GM12878 (cell line): ENCODE measurements at regions not wholly inside any gene's neighbourhood (a gene's known extent, or its start where the extent isn't known, plus 50 kb on each side); places are given as distances from the start of the nearest gene placed in this dataset.
"Not testable (repeated sequence)": the region's sequence is repeated elsewhere in the genome, so short reads cannot be mapped to it uniquely, and the experiment has no call there.

Source experiments
- ATAC-seq: fragments of 200-7000 bp; cut with Tn5 transposase; 3 replicates; pipeline ENCODE4 v1.9.1; 2020; ENCODE audit warnings: mild to moderate bottlenecking, moderate library complexity
- BruUV-seq: library from RNA; stranded (reverse); fragments of 400-500 nt; replicated peaks from 2 replicates; lab custom pipeline; 2021; lab: Mats Ljungman, UMichigan
- CTCF ChIA-PET: fragments of 300-600 bp; sonication (Branson Sonifier 250); formaldehyde crosslinking; extraction: SDS; loops from one replicate; lab custom pipeline; 2021; ENCODE audit warnings: inconsistent platforms; lab: Yijun Ruan, JAX
- POLR2A ChIA-PET: fragments of 350-600 bp; formaldehyde crosslinking; extraction: SDS; loops from one replicate; lab custom pipeline; 2021; ENCODE audit warnings: inconsistent platforms; lab: Charles Lee
- RAD21 ChIA-PET: fragments of 300-600 bp; sonication (Branson Sonifier 250); formaldehyde crosslinking; loops from one replicate; lab custom pipeline; 2023; ENCODE audit warnings: antibody characterized with exemption; ENCODE audit not compliant: unreplicated experiment; lab: Charles Lee
- SMC1A ChIA-PET: fragments of 300-600 bp; sonication (Branson Sonifier 250); formaldehyde crosslinking; loops from one replicate; lab custom pipeline; 2023; ENCODE audit not compliant: unreplicated experiment, uncharacterized antibody; lab: Charles Lee
- DNase-seq: peaks from one replicate; pipeline ENCODE4 v3.0.0-alpha.2; 2011; ENCODE audit warnings: low read depth, low spot score
- FAIRE-seq: peaks from 3 replicates; lab custom pipeline; 2011; peaks lifted over from hg19 to GRCh38; lab: Jason Lieb, UNC
- H2AFZ ChIP-seq: 2 replicates; pipeline ENCODE4 v1.6.0; 2011; ENCODE audit warnings: low read depth, low read length, control low read depth; ENCODE audit not compliant: control insufficient read depth
- H3K27ac ChIP-seq: 2 replicates; pipeline ENCODE4 v1.5.1; 2011; ENCODE audit warnings: control low read depth; ENCODE audit not compliant: control insufficient read depth, insufficient read depth
- H3K27me3 ChIP-seq, 2 experiments: replicated peaks in 1 of 2; 2 replicates each; pipeline versions ENCODE4 v1.6.0 to v1.6.1; 2011; ENCODE audit warnings: low read length in 1 of 2; ENCODE audit not compliant: control insufficient read depth in 2 of 2, insufficient read depth in 2 of 2
- H3K36me3 ChIP-seq, 2 experiments: 2 replicates each; pipeline ENCODE4 v1.5.1; 2011; ENCODE audit warnings: low read length in 1 of 2; ENCODE audit not compliant: control insufficient read depth in 2 of 2, insufficient read depth in 2 of 2
- H3K4me1 ChIP-seq: 2 replicates; pipeline ENCODE4 v1.6.1; 2011; ENCODE audit warnings: mild to moderate bottlenecking, low read length, moderate library complexity, mixed read lengths; ENCODE audit not compliant: control insufficient read depth, insufficient read depth
- H3K4me2 ChIP-seq: 2 replicates; pipeline ENCODE4 v1.6.0; 2011; ENCODE audit warnings: control low read depth; ENCODE audit not compliant: control insufficient read depth, insufficient read depth
- H3K4me3 ChIP-seq: fragments of 200-600 bp; sonication (generic); 2 replicates; pipeline ENCODE4 v1.5.1; 2016
- H3K79me2 ChIP-seq: 2 replicates; pipeline ENCODE4 v1.6.0; 2011; ENCODE audit warnings: low read length; ENCODE audit not compliant: control insufficient read depth, insufficient read depth
- H3K9ac ChIP-seq: 2 replicates; pipeline ENCODE4 v1.8.0; 2011; ENCODE audit warnings: low read length, control low read depth, mixed read lengths; ENCODE audit not compliant: control insufficient read depth, insufficient read depth
- H3K9me3 ChIP-seq: replicated peaks from 3 replicates; pipeline ENCODE4 v1.5.1; 2011; ENCODE audit warnings: mild to moderate bottlenecking, low read length; ENCODE audit not compliant: control insufficient read depth, insufficient read depth
- H4K20me1 ChIP-seq: 2 replicates; pipeline ENCODE4 v1.6.0; 2011; ENCODE audit not compliant: control insufficient read depth, insufficient read depth
- CBFB ChIP-seq: IDR thresholded peaks from 2 replicates; pipeline ENCODE4 v1.6.1; 2016; ENCODE audit warnings: antibody characterized with exemption, low read depth
- REST ChIP-seq: IDR thresholded peaks from 2 replicates; pipeline ENCODE4 v1.6.1; 2012; ENCODE audit warnings: mild to moderate bottlenecking, low read depth, low read length
- WGBS: methylation state at CpG from one replicate; pipeline ENCODE4 v1.1.6; 2016; ENCODE audit warnings: low lambda C conversion rate; ENCODE audit not compliant: insufficient replicate concordance, insufficient coverage; ENCODE audit errors: missing lambda C conversion rate; 5-methylcytosine and 5-hydroxymethylcytosine counted together
- in situ Hi-C: fragments of 300-500 bp; cut with MboI; formaldehyde crosslinking; loops from 9 replicates; pipeline ENCODE4 v1.14.3; 2018; ENCODE audit warnings: mixed read lengths
- intact Hi-C: fragments of 100-400 bp; cut with micrococcal nuclease; formaldehyde crosslinking; loops from one replicate; pipeline ENCODE4 v1.14.2; 2022; ENCODE audit not compliant: unreplicated experiment

- BruUV-seq, H3K9me3 ChIP-seq, H3K9ac ChIP-seq, H3K4me3 ChIP-seq, ATAC-seq, intact Hi-C loops, H3K4me1 ChIP-seq, DNase-seq, CTCF ChIA-PET, H3K36me3 ChIP-seq, H2AFZ ChIP-seq, H3K27ac ChIP-seq, H3K79me2 ChIP-seq, in situ Hi-C loops, POLR2A ChIA-PET, FAIRE-seq, H4K20me1 ChIP-seq, H3K4me2 ChIP-seq, RAD21 ChIA-PET, SMC1A ChIA-PET, H3K27me3 ChIP-seq: not testable (repeated sequence)
- no CpG with 5 or more reads among the region's 118 CpGs for WGBS
These were observed 52.4 kb upstream of the DUX4 start for GRCh38 chr4:190121076-190121671.

- H3K4me1 ChIP-seq = no peaks in the 10 kb centered on the region
- H3K27me3 ChIP-seq = no peaks in the 10 kb centered on the region
- ChIA-PET POLR2A (no interaction called here), CTCF (no interaction called here)
- no peaks in the 10 kb centered on the region for H4K20me1 ChIP-seq
- no peak for FAIRE-seq
- no peak overlapping the region for H3K27ac ChIP-seq
- no peaks in the 10 kb centered on the region for H3K36me3 ChIP-seq
- no peak for TF ChIP-seq CBFB
- no peak for TF ChIP-seq REST
- TF ChIP-seq, all 136 proteins: peak for 0
- H2AFZ ChIP-seq = no peak overlapping the region
- no peak overlapping the region for H3K4me2 ChIP-seq
- H3K9me3 ChIP-seq = no peaks in the 10 kb centered on the region
- SMC1A ChIA-PET = no interaction called here
- no peak overlapping the region for H3K4me3 ChIP-seq
- BruUV-seq = no TSS peak
- 98% methylated on average over 10 of the region's 70 CpGs for WGBS
- ATAC-seq (no peak), DNase-seq (no peak)
- no peak overlapping the region for H3K9ac ChIP-seq
- intact Hi-C loops (no loop called here), in situ Hi-C loops (no loop called here)
- no peaks in the 10 kb centered on the region for H3K79me2 ChIP-seq
- RAD21 ChIA-PET = no interaction called here
These were observed 51.8 kb upstream of the DUX4 start for GRCh38 chr4:190121759-190122158.
